ENCODE measurements at regions not wholly inside any gene's neighbourhood (a gene's known extent, or its start where the extent isn't known, plus 50 kb on each side); places are given as distances from the start of the nearest gene placed in this dataset.

DNA sequence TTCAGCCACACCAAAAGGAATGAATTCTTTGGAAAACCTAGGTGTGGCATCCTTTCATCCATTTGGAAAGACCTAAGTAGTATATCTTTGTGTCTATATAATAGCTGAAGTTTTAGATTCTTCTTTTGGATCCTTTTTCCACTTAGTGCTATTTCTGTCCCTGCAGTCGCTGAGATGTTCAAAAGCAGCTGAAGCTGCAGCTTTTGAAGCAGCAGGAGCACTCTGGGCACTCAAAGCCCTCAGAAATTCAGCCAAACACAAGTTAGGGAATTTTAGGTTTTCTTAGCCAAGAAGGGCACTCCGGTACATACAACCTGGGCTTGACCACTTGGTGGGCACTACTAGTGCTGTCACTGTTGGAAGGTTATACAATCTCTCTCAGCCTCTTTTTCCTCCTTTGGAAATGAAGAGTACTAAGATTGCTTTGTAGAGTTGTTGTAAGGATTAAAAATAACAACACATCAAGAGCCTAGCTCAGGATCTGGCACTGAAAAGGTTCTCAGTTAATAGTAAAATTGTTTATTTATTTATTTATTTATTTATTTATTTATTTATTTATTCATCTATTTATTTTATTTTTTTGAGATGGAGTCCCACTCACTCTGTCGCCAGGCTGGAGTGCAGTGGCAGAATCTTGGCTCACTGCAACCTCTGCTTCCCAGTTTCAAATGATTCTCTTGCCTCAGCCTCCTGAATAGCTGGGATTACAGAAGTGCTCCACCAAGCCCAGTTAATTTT lies 71.9 kb upstream of the SLC22A16 start:
- Histone ChIP-seq H3K36me3 (no peaks in the 10 kb centered on the region), H3K27me3 (peaks cover 0 to 4% of the 10 kb centered on the region in 2 donors), H3K9me3 (peaks cover 0 to 8% (median 7%) of the 10 kb centered on the region in 3 donors), H3K27ac (no peak overlapping the region), H3K4me3 (no peak overlapping the region), H3K4me1 (no peaks in the 10 kb centered on the region)
- TF ChIP-seq CTCF (IDR thresholded peaks at IDR 0.05): no peak
- intact Hi-C loops (cut with DNase I; ENCODE audit: low total_unique reads): no loop called here
- DNase-seq: no peak

- Histone ChIP-seq H3K4me1 (peaks cover 0 to 3% (median 0%) of the 10 kb centered on the region in 4 donors), H3K27me3 (peaks cover 0 to 6% of the 10 kb centered on the region in 2 donors), H3K9me3 (peaks cover 0 to 8% (median 7%) of the 10 kb centered on the region in 3 donors), H3K27ac (no peak overlapping the region), H3K36me3 (no peaks in the 10 kb centered on the region), H3K4me3 (no peak overlapping the region)
- DNase-seq: no peak
- no peak for TF ChIP-seq CTCF (IDR thresholded peaks at IDR 0.05)
- intact Hi-C loops (cut with DNase I; ENCODE audit: low total_unique reads): no loop called here
These were observed 71.0 kb upstream of the SLC22A16 start for GRCh38 chr6:110547266-110547964.

DNA sequence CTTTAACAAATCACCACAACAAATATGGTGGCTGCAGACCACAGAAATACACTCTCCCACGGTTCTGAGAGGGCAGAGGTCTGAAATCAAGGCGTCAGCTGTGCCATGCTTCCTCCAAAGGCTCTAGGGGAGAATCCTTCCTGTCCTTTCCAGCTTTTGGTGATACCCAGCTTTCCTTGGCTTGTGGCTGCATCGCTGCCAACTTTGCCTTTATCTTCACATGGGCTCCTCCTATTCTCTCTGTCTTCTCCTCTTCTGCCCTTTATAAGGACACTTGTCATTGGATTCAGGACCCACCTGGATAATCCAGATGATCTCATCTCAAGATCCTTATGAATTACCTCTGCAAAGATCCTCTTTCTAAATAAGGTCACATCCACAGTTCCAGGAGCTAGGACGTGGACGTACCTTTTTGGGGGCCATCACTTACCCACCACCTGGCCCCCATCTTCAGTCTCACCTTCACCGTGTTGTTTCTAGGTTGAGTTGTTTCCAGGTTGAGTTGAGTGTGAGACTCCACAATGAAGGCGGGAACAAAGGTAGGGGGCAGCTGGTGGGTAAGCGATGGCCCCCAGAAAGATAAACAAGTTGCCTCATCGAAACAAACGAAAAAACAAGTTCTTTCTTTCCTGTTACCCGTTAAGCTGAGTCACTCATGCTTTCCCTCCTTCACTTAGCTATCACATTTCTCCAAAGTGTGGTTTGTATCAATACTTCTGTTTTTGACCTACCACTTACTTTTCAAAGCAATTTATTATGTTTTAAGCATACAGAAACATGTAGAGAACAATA lies 68.9 kb upstream of the SLC22A16 start:
- Histone ChIP-seq H3K9me3 (peaks cover 0 to 8% (median 7%) of the 10 kb centered on the region in 3 donors), H3K27ac (no peak overlapping the region), H3K4me1 (peaks cover 0 to 5% (median 0%) of the 10 kb centered on the region in 4 donors), H3K27me3 (peaks cover 0 to 6% of the 10 kb centered on the region in 2 donors), H3K36me3 (no peaks in the 10 kb centered on the region), H3K4me3 (no peak overlapping the region)
- intact Hi-C loops (cut with DNase I; ENCODE audit: low total_unique reads): no loop called here
- no peak for TF ChIP-seq CTCF (IDR thresholded peaks at IDR 0.05)
- no peak for DNase-seq

DNA sequence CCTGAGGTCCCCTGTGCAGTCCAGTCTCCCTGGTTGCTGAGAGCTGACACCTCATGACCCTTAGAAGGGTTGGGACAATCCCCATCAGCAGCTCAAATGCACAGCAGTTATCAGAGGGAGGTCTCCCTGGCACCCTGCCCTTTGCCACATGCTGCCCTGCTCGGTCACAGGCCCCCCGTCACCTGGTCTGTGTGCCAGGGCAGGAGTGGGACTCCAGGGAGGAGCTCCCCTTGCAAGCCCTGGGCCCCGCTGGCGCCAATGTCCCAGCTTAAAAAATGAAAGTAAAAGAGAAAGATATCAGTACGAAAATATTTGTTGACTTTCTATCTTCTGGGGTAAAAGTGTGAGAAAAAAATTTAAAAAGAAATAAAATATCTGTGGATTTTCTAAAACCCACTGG lies 68.1 kb upstream of the SLC22A16 start:
- intact Hi-C loops (cut with DNase I; ENCODE audit: low total_unique reads): no loop called here
- Histone ChIP-seq H3K9me3 (peaks cover 0 to 8% (median 7%) of the 10 kb centered on the region in 3 donors), H3K36me3 (no peaks in the 10 kb centered on the region), H3K27me3 (peaks cover 0 to 6% of the 10 kb centered on the region in 2 donors), H3K27ac (no peak overlapping the region), H3K4me3 (no peak overlapping the region), H3K4me1 (peaks cover 0 to 5% (median 0%) of the 10 kb centered on the region in 4 donors)
- TF ChIP-seq CTCF (IDR thresholded peaks at IDR 0.05): no peak
- DNase-seq: no peak

DNA sequence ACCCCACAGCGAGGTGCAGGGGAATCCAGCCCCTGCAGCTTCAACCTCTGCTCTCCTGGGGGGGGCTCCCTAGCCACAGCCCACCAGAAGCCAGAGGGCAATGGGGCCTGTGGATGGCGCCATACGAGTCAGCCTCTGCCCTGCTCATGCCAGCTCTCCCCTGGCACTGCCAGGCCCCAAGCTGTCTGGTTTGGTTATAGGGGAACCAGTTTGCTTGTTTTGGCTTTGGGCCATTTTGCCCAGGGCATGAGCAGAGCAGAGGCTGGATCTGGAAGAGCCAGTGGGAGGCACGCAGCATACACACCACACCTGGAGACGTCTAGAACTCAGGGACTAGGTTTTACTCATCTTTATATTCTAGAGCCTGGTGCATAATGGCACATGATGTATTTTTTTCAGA lies 66.7 kb upstream of the SLC22A16 start:
- intact Hi-C loops (cut with DNase I; ENCODE audit: low total_unique reads): no loop called here
- Histone ChIP-seq H3K4me3 (no peak overlapping the region), H3K36me3 (no peaks in the 10 kb centered on the region), H3K9me3 (peaks cover 0 to 8% (median 7%) of the 10 kb centered on the region in 3 donors), H3K4me1 (peaks cover 0 to 5% (median 0%) of the 10 kb centered on the region in 4 donors), H3K27ac (no peak overlapping the region), H3K27me3 (peaks cover 0 to 6% of the 10 kb centered on the region in 2 donors)
- no peak for DNase-seq
- TF ChIP-seq CTCF (IDR thresholded peaks at IDR 0.05): no peak

All from tibial artery (tissue), 4 donors.